Upper lobe of right lung (tissue), 1 donor: ENCODE measurements at regions not wholly inside any gene's neighbourhood (a gene's known extent, or its start where the extent isn't known, plus 50 kb on each side); places are given as distances from the start of the nearest gene placed in this dataset.

Experiments used
- ATAC-seq: fragments of 200-7000 bp; cut with Tn5 transposase; one replicate; pipeline ENCODE4 v1.9.1; 2020; ENCODE audit warnings: mild to moderate bottlenecking, moderate library complexity
- DNase-seq: peaks from one replicate; pipeline ENCODE4 v3.0.0-alpha.2; 2020
- H3K27ac ChIP-seq: fragments of 200-600 bp; one replicate; pipeline ENCODE4 v1.8.0; 2022
- H3K27me3 ChIP-seq: fragments of 200-600 bp; one replicate; pipeline ENCODE4 v1.8.0; 2022; ENCODE audit warnings: mild to moderate bottlenecking
- H3K36me3 ChIP-seq: fragments of 200-600 bp; one replicate; pipeline ENCODE4 v1.8.0; 2022
- H3K4me1 ChIP-seq: fragments of 200-600 bp; one replicate; pipeline ENCODE4 v1.8.0; 2022
- H3K4me3 ChIP-seq: fragments of 200-600 bp; one replicate; pipeline ENCODE4 v1.8.0; 2022; ENCODE audit warnings: mild to moderate bottlenecking
- H3K9me3 ChIP-seq: fragments of 200-600 bp; one replicate; pipeline ENCODE4 v1.8.0; 2022
- intact Hi-C: fragments of 100-400 bp; cut with DNase I; formaldehyde crosslinking; loops from one replicate; pipeline ENCODE4 v1.11.0; 2022
- TF ChIP-seq, protein P1 (sequence below): fragments of 200-600 bp; IDR thresholded peaks from one replicate; pipeline ENCODE4 v1.8.0; 2022; ENCODE audit warnings: antibody characterized with exemption
- donor health status: DM: no; HTN: yes; CAD: no; lungs with severe emphysema.

DNA sequence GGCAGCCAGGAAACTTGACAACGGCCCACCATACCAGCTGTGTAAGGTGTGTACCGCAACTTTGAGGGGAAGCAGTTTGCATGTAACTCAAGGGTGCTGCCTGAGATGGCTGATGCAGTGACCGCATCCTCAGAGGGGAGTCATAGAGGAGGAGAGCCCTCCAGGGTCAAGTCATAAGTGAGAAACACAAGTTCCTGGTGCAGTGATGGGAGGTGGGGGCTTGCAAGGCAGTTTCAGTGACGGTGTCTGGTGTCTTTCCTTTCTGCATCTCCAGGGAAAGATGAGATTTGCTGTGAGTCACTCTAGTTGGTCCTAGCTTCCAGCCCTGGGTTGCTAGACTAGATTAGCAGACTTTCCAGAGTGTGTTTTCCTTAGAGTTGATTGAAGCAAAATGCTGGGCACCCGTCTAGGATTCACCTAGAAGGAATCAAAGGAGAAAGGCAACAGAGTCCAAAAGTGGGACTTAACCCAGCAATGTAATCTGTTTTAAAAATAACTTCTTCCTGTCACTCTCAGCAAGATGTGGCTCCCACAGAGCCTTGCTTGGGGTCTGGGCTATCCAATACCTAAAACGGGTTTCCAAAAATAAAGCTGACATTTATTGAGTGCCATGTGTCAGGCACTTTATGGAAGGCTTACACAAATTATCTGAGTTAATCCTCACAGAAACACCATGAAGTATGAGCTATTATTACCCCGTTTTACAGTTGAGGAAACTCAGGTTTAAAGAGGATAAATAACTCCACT, 265.4 kb upstream of the PLET1 start:
- Histone ChIP-seq H3K4me3 (no peak overlapping the region), H3K4me1 (peaks cover 4% of the 10 kb centered on the region), H3K36me3 (no peaks in the 10 kb centered on the region), H3K9me3 (no peaks in the 10 kb centered on the region), H3K27ac (no peak overlapping the region), H3K27me3 (no peaks in the 10 kb centered on the region)
- DNase-seq (no peak), ATAC-seq (no peak)
- TF ChIP-seq, protein P1, sequence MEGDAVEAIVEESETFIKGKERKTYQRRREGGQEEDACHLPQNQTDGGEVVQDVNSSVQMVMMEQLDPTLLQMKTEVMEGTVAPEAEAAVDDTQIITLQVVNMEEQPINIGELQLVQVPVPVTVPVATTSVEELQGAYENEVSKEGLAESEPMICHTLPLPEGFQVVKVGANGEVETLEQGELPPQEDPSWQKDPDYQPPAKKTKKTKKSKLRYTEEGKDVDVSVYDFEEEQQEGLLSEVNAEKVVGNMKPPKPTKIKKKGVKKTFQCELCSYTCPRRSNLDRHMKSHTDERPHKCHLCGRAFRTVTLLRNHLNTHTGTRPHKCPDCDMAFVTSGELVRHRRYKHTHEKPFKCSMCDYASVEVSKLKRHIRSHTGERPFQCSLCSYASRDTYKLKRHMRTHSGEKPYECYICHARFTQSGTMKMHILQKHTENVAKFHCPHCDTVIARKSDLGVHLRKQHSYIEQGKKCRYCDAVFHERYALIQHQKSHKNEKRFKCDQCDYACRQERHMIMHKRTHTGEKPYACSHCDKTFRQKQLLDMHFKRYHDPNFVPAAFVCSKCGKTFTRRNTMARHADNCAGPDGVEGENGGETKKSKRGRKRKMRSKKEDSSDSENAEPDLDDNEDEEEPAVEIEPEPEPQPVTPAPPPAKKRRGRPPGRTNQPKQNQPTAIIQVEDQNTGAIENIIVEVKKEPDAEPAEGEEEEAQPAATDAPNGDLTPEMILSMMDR: no peak
- intact Hi-C loops: no loop called here

- H3K4me3 ChIP-seq: no peak overlapping the region
- H3K36me3 ChIP-seq: no peaks in the 10 kb centered on the region
- TF ChIP-seq, protein P1: no peak
- ATAC-seq (no peak), DNase-seq (no peak)
- no peaks in the 10 kb centered on the region for H3K9me3 ChIP-seq
- no peaks in the 10 kb centered on the region for H3K27me3 ChIP-seq
- H3K27ac ChIP-seq: no peak overlapping the region
- intact Hi-C loops: no loop called here
- H3K4me1 ChIP-seq: peaks cover 4% of the 10 kb centered on the region
These were observed 266.2 kb upstream of the PLET1 start for GRCh38 chr11:112526699-112527416.

GRCh38 chr11:112529071-112529470, 268.4 kb upstream of the PLET1 start:
- ATAC-seq (no peak), DNase-seq (no peak)
- intact Hi-C loops: no loop called here

DNA sequence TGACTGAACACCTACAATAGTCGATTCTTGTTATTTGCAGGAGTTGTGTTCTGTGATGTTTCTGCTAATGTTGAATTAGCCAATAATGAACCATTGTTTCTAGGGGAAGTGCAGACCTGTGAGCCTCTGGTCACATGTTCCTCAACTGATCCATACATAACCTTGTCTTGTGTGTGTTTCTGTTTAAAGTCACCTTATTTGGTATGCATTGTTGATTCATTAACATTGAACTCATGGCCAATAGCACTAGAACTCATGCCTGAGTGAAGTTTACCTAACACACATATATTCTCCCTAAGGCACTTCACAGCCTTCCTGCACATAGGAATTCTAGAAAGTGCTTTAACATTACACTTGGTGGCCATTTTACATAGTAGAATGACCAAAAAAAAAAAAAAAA, 271.8 kb upstream of the PLET1 start:
- intact Hi-C loops: no loop called here
- Histone ChIP-seq H3K4me3 (no peak overlapping the region), H3K36me3 (no peaks in the 10 kb centered on the region), H3K4me1 (no peaks in the 10 kb centered on the region), H3K27ac (no peak overlapping the region), H3K27me3 (no peaks in the 10 kb centered on the region), H3K9me3 (no peaks in the 10 kb centered on the region)
- ATAC-seq (no peak), DNase-seq (no peak)
- TF ChIP-seq, protein P1: no peak

More at GRCh38 chr11:112529071-112529470, 268.4 kb upstream of the PLET1 start:
- no peak overlapping the region for H3K4me3 ChIP-seq
- H3K9me3 ChIP-seq: no peaks in the 10 kb centered on the region
- H3K36me3 ChIP-seq: no peaks in the 10 kb centered on the region
- H3K4me1 ChIP-seq: peaks cover 4% of the 10 kb centered on the region
- no peak overlapping the region for H3K27ac ChIP-seq
- no peaks in the 10 kb centered on the region for H3K27me3 ChIP-seq
- TF ChIP-seq, protein P1: no peak

GRCh38 chr11:112533682-112534081, 273.0 kb upstream of the PLET1 start:
- Histone ChIP-seq H3K4me3 (no peak overlapping the region), H3K36me3 (no peaks in the 10 kb centered on the region), H3K9me3 (no peaks in the 10 kb centered on the region), H3K27ac (no peak overlapping the region), H3K27me3 (no peaks in the 10 kb centered on the region), H3K4me1 (no peaks in the 10 kb centered on the region)
- DNase-seq (no peak), ATAC-seq (peak; percentile 57)
- intact Hi-C loops: no loop called here
- TF ChIP-seq, protein P1: no peak
